MCF 10A (cell line): ENCODE measurements at regions not wholly inside any gene's neighbourhood (a gene's known extent, or its start where the extent isn't known, plus 50 kb on each side); places are given as distances from the start of the nearest gene placed in this dataset.
A peak's percentile ranks its signal among the peaks of the same experiment; 100 is the strongest.

ENCODE experiments used
- BruUV-seq: library from RNA; stranded (reverse); fragments of 400-500 nt; replicated peaks from 2 replicates; lab custom pipeline; 2021; lab: Mats Ljungman, UMichigan
- CTCF ChIA-PET: fragments of 300-600 bp; sonication (Branson Sonifier 250); formaldehyde crosslinking; extraction: SDS; loops from one replicate; lab custom pipeline; 2021; ENCODE audit warnings: antibody characterized with exemption, inconsistent platforms; lab: Yijun Ruan, JAX
- POLR2A ChIA-PET: fragments of 300-600, 350-650 bp; sonication (Branson Sonifier 250); formaldehyde crosslinking; extraction: SDS; loops from one replicate; lab custom pipeline; 2020; ENCODE audit warnings: antibody characterized with exemption, inconsistent platforms; lab: Yijun Ruan, JAX
- DNase-seq: peaks from one replicate; pipeline ENCODE4 v3.0.0-alpha.2; 2018; ENCODE audit not compliant: unreplicated experiment
- H3K27ac Mint-ChIP-seq: one replicate; pipeline ENCODE4 v1.8.0; 2022; ENCODE audit warnings: mild to moderate bottlenecking, low read depth, mixed read lengths; ENCODE audit not compliant: unreplicated experiment
- H3K27me3 Mint-ChIP-seq: one replicate; pipeline ENCODE4 v1.8.0; 2022; ENCODE audit warnings: mixed read lengths; ENCODE audit not compliant: insufficient read depth, unreplicated experiment
- H3K36me3 Mint-ChIP-seq: one replicate; pipeline ENCODE4 v1.8.0; 2022; ENCODE audit warnings: mild to moderate bottlenecking, moderate library complexity, mixed read lengths; ENCODE audit not compliant: insufficient read depth, unreplicated experiment
- H3K4me1 Mint-ChIP-seq: one replicate; pipeline ENCODE4 v1.8.0; 2022; ENCODE audit warnings: mixed read lengths; ENCODE audit not compliant: insufficient read depth, unreplicated experiment
- H3K4me3 Mint-ChIP-seq: one replicate; pipeline ENCODE4 v1.8.0; 2022; ENCODE audit warnings: mild to moderate bottlenecking, moderate library complexity, mixed read lengths; ENCODE audit not compliant: unreplicated experiment
- H3K9me3 Mint-ChIP-seq: one replicate; pipeline ENCODE4 v1.8.0; 2022; ENCODE audit warnings: mixed read lengths; ENCODE audit not compliant: unreplicated experiment
- intact Hi-C: fragments of 100-400 bp; cut with micrococcal nuclease; formaldehyde crosslinking; loops from 2 replicates; pipeline ENCODE4 v1.14.1; 2022
- TF ChIP-seq, protein P1 (sequence below): fragments of 200-600 bp; IDR thresholded peaks from one replicate; pipeline ENCODE4 v1.8.0; 2022; ENCODE audit warnings: antibody characterized with exemption, mild to moderate bottlenecking; ENCODE audit not compliant: unreplicated experiment

DNA sequence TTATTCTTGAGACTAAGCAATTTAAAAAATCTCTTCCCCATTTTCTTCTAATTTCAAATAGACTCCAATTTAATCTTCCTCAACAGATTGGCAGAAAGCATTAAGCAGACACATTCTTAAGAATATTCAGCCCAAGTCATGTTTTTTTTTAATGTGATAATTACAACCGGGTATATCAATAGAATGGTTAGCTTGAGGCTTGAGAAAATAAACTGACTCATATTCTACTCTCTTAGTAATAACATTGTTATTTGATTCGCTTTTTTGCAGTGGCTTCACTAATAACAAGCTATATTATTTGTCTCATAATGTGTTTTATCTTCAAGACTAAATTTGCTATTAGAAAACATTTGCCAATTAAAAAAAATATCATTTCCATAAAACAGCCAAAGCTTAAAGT, 488.6 kb upstream of the RGS18 start:
- ChIA-PET POLR2A (no interaction called here), CTCF (no interaction called here)
- peak overlapping the region; percentile 5 for H3K4me3 Mint-ChIP-seq
- intact Hi-C loops, result no loop called here
- no peaks in the 10 kb centered on the region for H3K9me3 Mint-ChIP-seq
- BruUV-seq, result no TSS peak
- no peaks in the 10 kb centered on the region for H3K27me3 Mint-ChIP-seq
- H3K4me1 Mint-ChIP-seq, result peaks cover 16% of the 10 kb centered on the region
- TF ChIP-seq, protein P1, sequence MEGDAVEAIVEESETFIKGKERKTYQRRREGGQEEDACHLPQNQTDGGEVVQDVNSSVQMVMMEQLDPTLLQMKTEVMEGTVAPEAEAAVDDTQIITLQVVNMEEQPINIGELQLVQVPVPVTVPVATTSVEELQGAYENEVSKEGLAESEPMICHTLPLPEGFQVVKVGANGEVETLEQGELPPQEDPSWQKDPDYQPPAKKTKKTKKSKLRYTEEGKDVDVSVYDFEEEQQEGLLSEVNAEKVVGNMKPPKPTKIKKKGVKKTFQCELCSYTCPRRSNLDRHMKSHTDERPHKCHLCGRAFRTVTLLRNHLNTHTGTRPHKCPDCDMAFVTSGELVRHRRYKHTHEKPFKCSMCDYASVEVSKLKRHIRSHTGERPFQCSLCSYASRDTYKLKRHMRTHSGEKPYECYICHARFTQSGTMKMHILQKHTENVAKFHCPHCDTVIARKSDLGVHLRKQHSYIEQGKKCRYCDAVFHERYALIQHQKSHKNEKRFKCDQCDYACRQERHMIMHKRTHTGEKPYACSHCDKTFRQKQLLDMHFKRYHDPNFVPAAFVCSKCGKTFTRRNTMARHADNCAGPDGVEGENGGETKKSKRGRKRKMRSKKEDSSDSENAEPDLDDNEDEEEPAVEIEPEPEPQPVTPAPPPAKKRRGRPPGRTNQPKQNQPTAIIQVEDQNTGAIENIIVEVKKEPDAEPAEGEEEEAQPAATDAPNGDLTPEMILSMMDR, result no peak
- no peak overlapping the region for H3K27ac Mint-ChIP-seq
- DNase-seq, result peak; percentile 21
- no peaks in the 10 kb centered on the region for H3K36me3 Mint-ChIP-seq

GRCh38 chr1:191671236-191671635, 487.0 kb upstream of the RGS18 start:
- TF ChIP-seq, protein P1, result no peak
- H3K27ac Mint-ChIP-seq, result no peak overlapping the region
- BruUV-seq, result no TSS peak
- intact Hi-C loops, result no loop called here
- POLR2A ChIA-PET, result no interaction called here
- no peak overlapping the region for H3K4me3 Mint-ChIP-seq
- no peaks in the 10 kb centered on the region for H3K27me3 Mint-ChIP-seq
- peaks cover 16% of the 10 kb centered on the region for H3K4me1 Mint-ChIP-seq
- H3K36me3 Mint-ChIP-seq, result no peaks in the 10 kb centered on the region
- CTCF ChIA-PET, result no interaction called here
- no peaks in the 10 kb centered on the region for H3K9me3 Mint-ChIP-seq
- DNase-seq, result no peak

- CTCF ChIA-PET, result interaction anchor here (0.8 to 1.0 kb wide), 2 partner anchors 17 to 582 kb away, joined by 3 read pairs; no protein-coding TSS in a partner anchor
- no peak overlapping the region for H3K27ac Mint-ChIP-seq
- H3K36me3 Mint-ChIP-seq, result no peaks in the 10 kb centered on the region
- H3K4me3 Mint-ChIP-seq, result no peak overlapping the region
- H3K4me1 Mint-ChIP-seq, result peaks cover 6% of the 10 kb centered on the region
- no peaks in the 10 kb centered on the region for H3K9me3 Mint-ChIP-seq
- POLR2A ChIA-PET, result no interaction called here
- BruUV-seq, result no TSS peak
- intact Hi-C loops, result no loop called here
- H3K27me3 Mint-ChIP-seq, result no peaks in the 10 kb centered on the region
- no peak for DNase-seq
- TF ChIP-seq, protein P1, result no peak
These were observed 483.6 kb upstream of the RGS18 start for GRCh38 chr1:191674626-191675179.

DNA sequence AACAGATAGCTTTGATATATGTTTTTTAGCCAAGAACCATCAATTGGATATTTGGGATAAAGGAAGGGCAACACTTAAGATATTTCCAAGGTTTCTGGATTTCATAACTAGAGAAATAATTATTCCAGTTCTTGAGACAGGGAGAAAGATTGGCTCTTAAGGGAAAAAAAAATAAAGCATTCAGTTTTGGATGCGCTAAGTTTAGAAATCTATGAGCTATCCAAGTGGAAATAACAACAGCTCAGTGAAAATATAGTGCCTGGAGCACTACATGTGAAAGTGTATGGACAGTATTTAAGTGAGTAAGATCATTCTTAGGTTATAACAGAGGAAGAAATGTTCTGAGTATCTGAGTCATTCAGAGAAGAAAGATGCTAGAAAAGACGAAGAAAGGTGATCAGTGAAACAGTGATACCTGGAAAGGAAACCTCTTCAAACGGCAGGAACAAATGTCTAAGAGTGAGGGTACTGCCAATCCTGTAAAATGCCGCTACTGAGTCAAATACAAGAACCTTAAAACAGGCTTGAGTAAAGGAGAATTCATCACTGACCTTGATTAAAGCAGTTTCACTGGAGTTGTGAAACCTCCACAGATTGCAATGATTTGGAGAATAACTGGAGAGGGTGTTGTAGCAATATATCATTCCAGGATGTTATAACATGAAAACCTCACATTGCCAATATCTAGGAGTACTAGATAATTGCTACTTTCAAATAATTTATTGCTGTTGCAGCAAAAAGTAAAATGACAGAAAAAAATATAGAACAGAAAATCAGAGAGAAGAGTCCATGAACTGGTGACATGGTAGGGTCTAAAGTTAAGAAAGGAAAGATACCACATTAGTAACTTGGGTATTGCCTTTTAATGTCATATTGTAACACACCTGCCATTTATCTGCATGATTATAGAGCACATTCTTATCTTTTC, 482.1 kb upstream of the RGS18 start:
- H3K36me3 Mint-ChIP-seq, result no peaks in the 10 kb centered on the region
- no peaks in the 10 kb centered on the region for H3K27me3 Mint-ChIP-seq
- no peaks in the 10 kb centered on the region for H3K9me3 Mint-ChIP-seq
- H3K4me1 Mint-ChIP-seq, result no peaks in the 10 kb centered on the region
- H3K4me3 Mint-ChIP-seq, result no peak overlapping the region
- ChIA-PET POLR2A (no interaction called here), CTCF (no interaction called here)
- no TSS peak for BruUV-seq
- no peak for DNase-seq
- H3K27ac Mint-ChIP-seq, result no peak overlapping the region
- TF ChIP-seq, protein P1, result no peak
- intact Hi-C loops, result no loop called here
